Right renal cortex interstitium (tissue), 3 donors: ENCODE measurements at regions not wholly inside any gene's neighbourhood (a gene's known extent, or its start where the extent isn't known, plus 50 kb on each side); places are given as distances from the start of the nearest gene placed in this dataset.

Experiments used
- DNase-seq, 3 donors: peaks; one replicate each; pipeline ENCODE4 v3.0.0-alpha.2; 2013; ENCODE audit warnings: low read depth in 3 of 3, low spot score in 2 of 3

- no peak for DNase-seq
Measured at GRCh38 chr6:28729501-28730402, 194.0 kb downstream of the TRIM27 start.

GRCh38 chr6:28732052-28732451 is 191.7 kb downstream of the TRIM27 start:
- DNase-seq, result no peak

GRCh38 chr6:28734443-28734959 is 189.3 kb downstream of the TRIM27 start:
- no peak for DNase-seq

GRCh38 chr6:28736121-28736520 is 187.7 kb downstream of the TRIM27 start:
- no peak for DNase-seq

- DNase-seq, result no peak
Measured at GRCh38 chr6:28737750-28738395, 185.9 kb downstream of the TRIM27 start.

GRCh38 chr6:28738396-28738765 is 185.4 kb downstream of the TRIM27 start:
- no peak for DNase-seq

GRCh38 chr6:28741363-28741762 is 182.4 kb downstream of the TRIM27 start:
- no peak for DNase-seq

GRCh38 chr6:28742668-28743270 is 181.0 kb downstream of the TRIM27 start:
- no peak for DNase-seq

GRCh38 chr6:28743271-28743789 is 180.5 kb downstream of the TRIM27 start:
- no peak for DNase-seq

- DNase-seq, result no peak
Measured at GRCh38 chr6:28747083-28747630, 176.6 kb downstream of the TRIM27 start.

- no peak for DNase-seq
Measured at GRCh38 chr6:28747631-28748157, 176.1 kb downstream of the TRIM27 start.

GRCh38 chr6:28748192-28748591 is 175.6 kb downstream of the TRIM27 start:
- DNase-seq, result no peak

GRCh38 chr6:28750926-28751458 is 172.8 kb downstream of the TRIM27 start:
- no peak for DNase-seq

GRCh38 chr6:28751514-28751913 is 172.3 kb downstream of the TRIM27 start:
- DNase-seq, result no peak

GRCh38 chr6:28751963-28752350 is 171.8 kb downstream of the TRIM27 start:
- DNase-seq, result no peak

GRCh38 chr6:28757429-28758045 is 166.2 kb downstream of the TRIM27 start:
- DNase-seq, result no peak

GRCh38 chr6:28758046-28758817 is 165.6 kb downstream of the TRIM27 start:
- no peak for DNase-seq

- DNase-seq, result no peak
Measured at GRCh38 chr6:28758818-28759235, 165.0 kb downstream of the TRIM27 start.

GRCh38 chr6:28764014-28764723 is 159.6 kb downstream of the TRIM27 start:
- DNase-seq, result no peak
